Endodermal cell (in vitro differentiated cells): ENCODE measurements at regions not wholly inside any gene's neighbourhood (a gene's known extent, or its start where the extent isn't known, plus 50 kb on each side); places are given as distances from the start of the nearest gene placed in this dataset.

ENCODE experiments used
- DNase-seq: peaks from one replicate; pipeline ENCODE4 v3.0.0-alpha.2; 2017
- H3K27ac ChIP-seq: 2 replicates; pipeline ENCODE4 v1.5.1; 2013; ENCODE audit warnings: mild to moderate bottlenecking, low read depth, low read length, moderate library complexity
- H3K27me3 ChIP-seq: 2 replicates; pipeline ENCODE4 v1.6.1; 2013; ENCODE audit warnings: mild to moderate bottlenecking, low read length, moderate library complexity; ENCODE audit not compliant: insufficient read depth, control insufficient read depth, poor library complexity, severe bottlenecking
- H3K36me3 ChIP-seq: 2 replicates; pipeline ENCODE4 v1.7.0; 2013; ENCODE audit warnings: mild to moderate bottlenecking, low read length, moderate library complexity; ENCODE audit not compliant: control insufficient read depth, insufficient read depth
- H3K4me1 ChIP-seq: one replicate; pipeline ENCODE4 v1.7.0; 2013; ENCODE audit warnings: low read length; ENCODE audit not compliant: control insufficient read depth, insufficient read depth
- H3K4me3 ChIP-seq: 2 replicates; pipeline ENCODE4 v1.5.1; 2013; ENCODE audit warnings: mild to moderate bottlenecking, low read length, moderate library complexity
- H3K9ac ChIP-seq: 2 replicates; pipeline ENCODE4 v1.6.1; 2013; ENCODE audit warnings: mild to moderate bottlenecking, low read length, moderate library complexity; ENCODE audit not compliant: poor library complexity, severe bottlenecking; ENCODE audit errors: extremely low read depth
- H3K9me3 ChIP-seq: 2 replicates; pipeline ENCODE4 v1.6.1; 2013; ENCODE audit warnings: mild to moderate bottlenecking, low read length, moderate library complexity; ENCODE audit not compliant: control insufficient read depth
- H3K27ac Mint-ChIP-seq: 2 replicates; pipeline ENCODE4 v1.8.0; 2020; ENCODE audit warnings: mixed read lengths
- H3K27me3 Mint-ChIP-seq: 2 replicates; pipeline ENCODE4 v1.8.0; 2021; ENCODE audit warnings: mild to moderate bottlenecking, mixed read lengths; ENCODE audit not compliant: insufficient read depth
- H3K36me3 Mint-ChIP-seq: 2 replicates; pipeline ENCODE4 v1.8.0; 2020; ENCODE audit warnings: low read depth, mixed read lengths
- H3K4me1 Mint-ChIP-seq: 2 replicates; pipeline ENCODE4 v1.8.0; 2020; ENCODE audit warnings: mixed read lengths
- H3K4me3 Mint-ChIP-seq: 2 replicates; pipeline ENCODE4 v1.8.0; 2020; ENCODE audit warnings: mild to moderate bottlenecking, moderate library complexity, mixed read lengths
- H3K9me3 Mint-ChIP-seq: 2 replicates; pipeline ENCODE4 v1.8.0; 2020; ENCODE audit warnings: mild to moderate bottlenecking, mixed read lengths
- WGBS, 2 experiments: methylation state at CpG; one replicate each; pipeline versions ENCODE4 v1.1.5 to v1.1.7; 2013; ENCODE audit warnings: missing lambda C conversion rate in 2 of 2, mixed read lengths in 1 of 2; ENCODE audit not compliant: insufficient coverage in 1 of 2, insufficient read length in 1 of 2; 5-methylcytosine and 5-hydroxymethylcytosine counted together
- TF ChIP-seq, protein P1 (sequence below): fragments of 200-600 bp; sonication (generic); conservative IDR thresholded peaks from 2 replicates; pipeline ENCODE4 v1.5.0; 2021; ENCODE audit warnings: antibody characterized with exemption, mild to moderate bottlenecking

GRCh38 chr10:58971211-58971610 lies 205.2 kb upstream of the PHYHIPL start:
- Mint-ChIP-seq H3K4me1 (peaks cover 50% of the 10 kb centered on the region), H3K27ac (no peak overlapping the region), H3K36me3 (no peaks in the 10 kb centered on the region), H3K4me3 (no peak overlapping the region), H3K27me3 (no peaks in the 10 kb centered on the region), H3K9me3 (no peaks in the 10 kb centered on the region)
- no peak overlapping the region for H3K4me3 ChIP-seq
- H3K27me3 ChIP-seq, result no peaks in the 10 kb centered on the region
- TF ChIP-seq, protein P1, sequence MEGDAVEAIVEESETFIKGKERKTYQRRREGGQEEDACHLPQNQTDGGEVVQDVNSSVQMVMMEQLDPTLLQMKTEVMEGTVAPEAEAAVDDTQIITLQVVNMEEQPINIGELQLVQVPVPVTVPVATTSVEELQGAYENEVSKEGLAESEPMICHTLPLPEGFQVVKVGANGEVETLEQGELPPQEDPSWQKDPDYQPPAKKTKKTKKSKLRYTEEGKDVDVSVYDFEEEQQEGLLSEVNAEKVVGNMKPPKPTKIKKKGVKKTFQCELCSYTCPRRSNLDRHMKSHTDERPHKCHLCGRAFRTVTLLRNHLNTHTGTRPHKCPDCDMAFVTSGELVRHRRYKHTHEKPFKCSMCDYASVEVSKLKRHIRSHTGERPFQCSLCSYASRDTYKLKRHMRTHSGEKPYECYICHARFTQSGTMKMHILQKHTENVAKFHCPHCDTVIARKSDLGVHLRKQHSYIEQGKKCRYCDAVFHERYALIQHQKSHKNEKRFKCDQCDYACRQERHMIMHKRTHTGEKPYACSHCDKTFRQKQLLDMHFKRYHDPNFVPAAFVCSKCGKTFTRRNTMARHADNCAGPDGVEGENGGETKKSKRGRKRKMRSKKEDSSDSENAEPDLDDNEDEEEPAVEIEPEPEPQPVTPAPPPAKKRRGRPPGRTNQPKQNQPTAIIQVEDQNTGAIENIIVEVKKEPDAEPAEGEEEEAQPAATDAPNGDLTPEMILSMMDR, result no peak
- no peaks in the 10 kb centered on the region for H3K36me3 ChIP-seq
- H3K9me3 ChIP-seq, result no peaks in the 10 kb centered on the region
- DNase-seq, result no peak
- H3K9ac ChIP-seq, result no peak overlapping the region
- peaks cover 31% of the 10 kb centered on the region for H3K4me1 ChIP-seq
- H3K27ac ChIP-seq, result no peak overlapping the region

DNA sequence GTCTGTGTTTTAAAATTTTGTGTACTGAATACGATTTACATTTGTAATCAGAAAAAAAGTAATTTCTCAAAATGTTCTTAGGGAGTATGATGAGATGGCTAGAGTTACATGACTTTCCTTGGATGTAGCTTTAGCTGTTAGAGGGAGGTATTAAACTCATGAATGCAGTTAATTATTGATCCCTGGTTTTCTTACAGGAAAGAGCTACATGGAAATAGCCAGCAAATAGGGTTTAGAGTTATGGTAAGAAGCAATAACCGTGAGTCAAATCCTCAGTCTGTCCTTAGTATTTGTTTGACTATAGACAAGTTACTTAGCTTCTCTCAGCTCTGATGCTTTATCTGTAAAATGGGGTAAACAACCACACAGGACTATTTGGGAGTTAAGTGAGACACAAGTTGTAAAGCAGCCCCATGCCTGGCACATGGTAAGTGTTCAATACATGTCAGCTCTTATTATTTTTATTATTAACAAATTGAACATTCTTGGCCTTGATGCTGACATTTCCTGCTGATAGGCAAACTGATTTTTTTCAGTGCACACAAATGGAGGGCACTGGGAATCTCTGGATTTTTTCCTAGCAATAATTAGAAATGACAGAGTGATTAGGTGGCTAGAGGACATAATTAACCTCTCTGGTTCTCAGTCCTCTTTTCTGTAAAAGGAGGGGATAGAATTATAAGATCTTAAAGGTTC lies 204.5 kb upstream of the PHYHIPL start:
- no peaks in the 10 kb centered on the region for H3K9me3 Mint-ChIP-seq
- Histone ChIP-seq H3K4me3 (no peak overlapping the region), H3K27ac (no peak overlapping the region), H3K27me3 (no peaks in the 10 kb centered on the region), H3K9ac (no peak overlapping the region), H3K36me3 (no peaks in the 10 kb centered on the region), H3K9me3 (no peaks in the 10 kb centered on the region), H3K4me1 (peaks cover 32% of the 10 kb centered on the region)
- H3K27me3 Mint-ChIP-seq, result no peaks in the 10 kb centered on the region
- WGBS, 2 experiments, result 89 to 96% methylated on average over 2 of the region's 2 CpGs
- H3K36me3 Mint-ChIP-seq, result no peaks in the 10 kb centered on the region
- peaks cover 47% of the 10 kb centered on the region for H3K4me1 Mint-ChIP-seq
- no peak overlapping the region for H3K4me3 Mint-ChIP-seq
- TF ChIP-seq, protein P1, result no peak
- no peak overlapping the region for H3K27ac Mint-ChIP-seq
- DNase-seq, result no peak

- Mint-ChIP-seq H3K4me1 (peaks cover 41% of the 10 kb centered on the region), H3K27me3 (no peaks in the 10 kb centered on the region), H3K36me3 (no peaks in the 10 kb centered on the region), H3K9me3 (no peaks in the 10 kb centered on the region), H3K4me3 (no peak overlapping the region), H3K27ac (no peak overlapping the region)
- TF ChIP-seq, protein P1, result no peak
- no peaks in the 10 kb centered on the region for H3K36me3 ChIP-seq
- 60 to 63% methylated on average over 1 to 2 of the region's 2 CpGs for WGBS, 2 experiments
- DNase-seq, result no peak
- no peak overlapping the region for H3K4me3 ChIP-seq
- peaks cover 31% of the 10 kb centered on the region for H3K4me1 ChIP-seq
- H3K9ac ChIP-seq, result no peak overlapping the region
- H3K27ac ChIP-seq, result no peak overlapping the region
- no peaks in the 10 kb centered on the region for H3K27me3 ChIP-seq
- H3K9me3 ChIP-seq, result no peaks in the 10 kb centered on the region
Measured at GRCh38 chr10:58972576-58973234, 203.7 kb upstream of the PHYHIPL start.
